GM18526 (cell line): ENCODE measurements at regions not wholly inside any gene's neighbourhood (a gene's known extent, or its start where the extent isn't known, plus 50 kb on each side); places are given as distances from the start of the nearest gene placed in this dataset.

Experiments
- POLR2A ChIP-seq: IDR thresholded peaks from 3 replicates; pipeline ENCODE4 v1.6.1; 2011; ENCODE audit not compliant: insufficient read length; ENCODE audit errors: extremely low read depth

DNA sequence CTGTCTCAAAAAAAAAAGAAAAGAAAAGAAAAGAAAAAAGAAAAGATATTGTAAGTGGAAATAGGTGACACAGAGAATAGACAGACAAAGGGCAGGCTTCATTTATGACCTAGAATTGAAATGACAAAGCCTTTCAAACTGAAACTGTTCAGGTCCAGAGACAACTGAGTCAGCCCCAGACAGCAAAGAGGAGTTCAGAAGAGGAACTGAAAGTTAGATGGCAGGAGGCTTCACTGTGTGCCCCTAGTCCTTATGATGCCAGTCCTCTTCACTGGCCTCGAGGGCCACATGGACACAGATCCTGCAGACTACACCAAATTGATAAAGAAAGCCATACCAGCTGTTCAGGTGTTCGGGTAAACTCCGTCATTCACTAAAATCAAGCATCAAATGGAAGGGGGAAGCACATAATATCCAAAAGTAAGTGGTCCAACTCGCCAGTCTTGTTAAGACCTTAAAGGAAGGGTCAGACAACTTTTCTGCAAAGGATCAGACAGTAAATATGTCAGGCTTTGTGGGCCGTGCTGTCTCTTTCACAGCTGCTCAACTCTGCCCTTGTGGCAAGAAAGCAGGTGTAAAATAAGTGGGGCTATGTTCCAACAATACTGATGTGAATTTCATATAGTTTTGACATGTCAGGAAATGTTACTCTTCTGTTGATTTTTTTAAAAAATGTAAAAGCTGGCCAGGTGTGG is 231.9 kb upstream of the MGAT5 start:
- no peak for TF ChIP-seq POLR2A

DNA sequence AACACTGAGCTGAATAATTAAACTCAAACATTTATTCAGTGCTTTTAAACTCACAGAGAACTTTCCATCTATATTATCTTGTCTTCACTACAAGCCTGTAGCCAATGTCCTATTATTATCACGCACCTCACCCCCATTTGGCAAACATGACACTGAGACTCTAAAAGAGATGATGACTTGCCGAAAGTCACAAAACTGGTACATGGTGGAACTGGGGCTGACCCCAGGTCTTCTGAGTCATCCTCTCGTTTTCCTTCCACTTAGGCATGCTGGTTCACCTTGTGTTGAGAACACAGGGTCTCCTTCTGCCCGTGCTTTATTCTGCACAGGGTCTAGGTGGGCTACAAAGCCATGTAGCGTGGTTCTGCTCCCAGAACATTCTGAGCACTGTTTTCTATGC is 230.0 kb upstream of the MGAT5 start:
- no peak for TF ChIP-seq POLR2A

DNA sequence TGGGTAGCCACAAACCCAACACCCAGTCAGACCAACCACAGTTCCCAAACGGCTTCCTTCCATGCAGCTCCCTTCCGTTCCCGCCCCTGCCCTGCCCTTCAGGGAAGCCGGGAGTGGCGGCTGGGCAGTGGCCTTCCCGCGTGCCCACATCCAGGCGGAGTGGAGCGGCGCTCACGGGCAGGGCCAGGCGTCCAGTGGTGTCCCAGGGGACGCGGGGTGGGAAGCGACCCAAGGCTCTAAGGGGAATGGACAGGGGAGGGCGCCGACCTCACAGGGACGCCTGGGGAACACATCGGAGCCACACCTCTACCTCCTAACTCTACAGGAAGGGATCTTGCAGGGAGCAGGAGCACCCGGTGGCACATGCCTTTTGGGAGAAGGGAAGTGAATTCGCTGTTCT is 225.9 kb upstream of the MGAT5 start:
- no peak for TF ChIP-seq POLR2A

DNA sequence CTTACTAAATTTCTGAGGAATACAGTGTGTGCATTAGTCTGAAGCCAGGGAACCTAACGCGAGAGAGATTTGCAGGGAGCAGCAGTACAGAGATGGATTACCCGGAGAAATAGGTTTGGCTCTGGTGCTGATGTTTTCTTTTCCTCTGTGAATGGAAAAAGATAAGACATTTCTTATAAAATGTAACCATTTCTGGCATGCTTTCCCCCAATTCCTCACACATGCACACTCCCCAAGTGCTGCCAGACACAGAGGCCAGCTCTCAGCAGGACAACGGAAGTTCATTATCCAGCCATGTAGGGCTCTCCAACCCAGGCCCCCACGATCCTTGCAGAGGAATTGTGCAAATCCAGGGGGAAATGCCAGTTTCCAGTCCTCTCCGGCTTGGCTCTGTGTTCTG is 224.5 kb upstream of the MGAT5 start:
- TF ChIP-seq POLR2A = no peak

DNA sequence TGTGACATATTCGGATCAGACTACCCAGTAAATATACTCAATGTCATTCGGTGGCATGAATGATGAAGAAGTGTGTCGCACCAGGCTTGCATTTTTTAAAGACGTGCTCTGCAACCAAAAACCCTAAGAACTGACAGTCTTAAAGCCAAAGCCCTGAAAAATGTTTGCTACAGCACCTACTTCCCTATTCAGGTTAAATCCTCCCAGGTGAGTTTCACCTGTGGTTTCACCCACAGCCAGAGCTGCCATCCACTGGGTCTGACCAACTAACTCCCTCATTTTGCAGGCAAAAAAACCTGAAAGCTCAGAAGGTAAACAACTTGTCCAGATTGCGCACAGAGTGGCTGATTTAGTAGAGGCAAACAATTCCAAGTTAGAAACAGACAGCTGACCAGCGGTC is 222.3 kb upstream of the MGAT5 start:
- no peak for TF ChIP-seq POLR2A

DNA sequence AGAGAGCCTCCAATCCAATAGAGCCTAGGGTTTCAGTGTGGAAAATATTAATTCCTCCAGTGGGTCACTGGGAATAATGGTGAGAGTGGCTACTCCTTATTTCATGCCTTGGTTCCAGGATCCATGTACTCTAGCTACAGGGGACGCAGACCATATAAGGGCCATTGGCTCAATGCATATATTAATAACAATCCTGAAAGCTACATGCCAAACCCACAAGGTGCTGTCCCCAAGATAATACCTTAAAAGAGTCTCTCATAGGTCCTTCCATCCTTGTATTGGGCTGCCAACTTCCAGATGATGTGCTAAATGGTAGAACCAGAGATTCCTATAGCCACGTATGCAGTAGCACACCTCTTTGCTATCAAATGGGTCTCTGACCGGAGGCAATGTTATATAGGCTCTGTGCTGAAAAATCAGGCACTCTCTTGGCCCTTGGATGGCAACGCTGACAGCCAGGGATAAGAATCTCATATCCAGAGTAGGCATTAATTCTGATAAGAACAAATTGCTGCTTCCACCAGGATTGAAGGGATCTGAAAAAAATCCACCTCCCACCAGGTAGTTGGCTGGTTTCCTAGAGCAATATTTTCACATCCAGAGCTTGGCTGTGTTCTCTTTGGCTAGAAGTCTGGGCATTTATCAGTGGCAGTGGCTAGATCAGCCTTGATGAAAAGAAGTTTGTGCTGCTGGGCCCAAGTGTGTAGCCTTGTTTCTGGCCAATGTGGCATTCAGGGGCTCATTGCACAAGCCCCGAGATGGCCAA is 218.1 kb upstream of the MGAT5 start:
- no peak for TF ChIP-seq POLR2A

DNA sequence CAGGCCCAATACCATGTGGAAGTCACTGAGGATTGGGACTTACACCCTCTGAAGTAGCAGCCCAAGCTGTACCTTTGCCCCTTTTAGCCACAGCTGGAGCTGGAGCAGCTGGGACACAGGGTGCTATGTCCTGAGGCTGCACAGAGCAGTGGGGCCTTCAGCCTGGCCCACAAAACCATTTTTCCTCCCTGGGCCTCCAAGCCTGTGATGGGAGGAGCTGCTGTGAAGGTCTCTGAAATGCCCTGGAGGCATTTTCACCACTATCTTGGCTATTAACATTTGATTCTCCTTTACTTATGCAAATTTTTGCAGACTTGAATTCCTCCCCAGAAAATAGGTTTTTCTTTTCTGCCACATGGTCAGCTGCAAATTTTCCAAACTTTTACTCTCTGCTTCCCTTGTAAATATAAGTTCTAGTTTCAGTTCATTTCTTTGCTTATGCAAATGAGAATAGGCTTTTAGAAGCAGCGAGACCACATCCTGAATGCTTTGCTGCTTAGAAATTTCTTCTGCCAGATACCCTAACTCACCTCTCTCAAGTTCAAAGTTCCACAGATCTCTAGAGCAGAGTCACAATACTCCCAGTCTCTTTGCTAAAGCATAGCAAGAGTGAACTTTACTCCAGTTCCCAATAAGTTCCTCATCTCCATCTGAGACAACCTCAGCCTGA is 213.8 kb upstream of the MGAT5 start:
- TF ChIP-seq POLR2A = no peak

DNA sequence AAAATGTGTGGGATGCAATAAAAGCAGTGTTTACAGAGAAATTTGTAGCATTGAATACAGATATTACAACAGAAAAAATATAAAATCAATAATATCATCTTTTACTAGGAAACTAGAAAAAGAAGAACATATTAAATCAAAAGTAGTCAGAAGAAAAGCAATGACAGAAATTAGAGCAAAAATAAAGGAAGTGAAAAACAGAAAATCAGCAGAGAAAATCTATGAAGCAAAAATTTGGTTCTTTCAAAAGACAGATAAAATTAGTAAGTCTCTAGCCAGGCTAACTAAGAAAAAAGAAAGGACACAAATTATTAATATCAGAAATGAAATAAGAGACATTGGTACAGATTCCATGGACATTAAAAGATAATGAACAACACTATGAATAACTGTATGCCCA is 212.0 kb upstream of the MGAT5 start:
- no peak for TF ChIP-seq POLR2A

DNA sequence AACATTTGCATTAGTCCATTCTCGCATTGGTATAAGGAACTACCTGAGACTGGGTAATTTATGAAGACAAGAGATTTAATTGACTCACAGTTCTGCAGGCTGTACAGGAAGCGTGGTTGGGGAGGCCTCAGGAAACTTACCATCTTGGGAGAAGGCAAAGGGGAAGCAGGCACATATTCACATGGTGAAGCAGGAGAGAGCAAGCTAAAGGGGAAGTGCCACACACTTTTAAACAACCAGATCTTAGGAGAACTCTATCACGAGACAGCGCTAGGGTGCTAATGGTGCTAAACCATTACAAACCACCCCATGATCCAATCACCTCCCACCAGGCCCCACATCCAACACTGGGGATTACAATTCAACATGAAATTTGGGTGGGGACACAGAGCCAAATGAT is 201.7 kb upstream of the MGAT5 start:
- no peak for TF ChIP-seq POLR2A

DNA sequence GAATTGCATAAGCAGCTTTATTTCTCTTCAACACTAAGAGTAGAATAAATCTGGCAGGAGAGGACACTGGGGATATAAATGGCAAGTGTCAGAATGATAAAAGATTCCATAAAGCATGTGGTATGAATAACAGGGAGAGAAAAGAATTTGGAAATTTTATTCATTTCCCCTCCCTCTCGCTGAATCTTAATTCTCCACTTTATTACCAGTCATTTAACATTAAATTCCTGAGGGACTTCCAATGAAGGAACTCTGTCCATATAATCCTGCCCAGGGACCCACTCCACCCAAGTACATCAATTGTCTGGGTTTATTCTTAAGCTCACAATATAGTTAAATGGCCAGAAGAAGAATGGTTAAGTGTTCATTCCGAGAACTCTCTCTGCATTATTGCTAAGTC is 197.7 kb upstream of the MGAT5 start:
- no peak for TF ChIP-seq POLR2A

DNA sequence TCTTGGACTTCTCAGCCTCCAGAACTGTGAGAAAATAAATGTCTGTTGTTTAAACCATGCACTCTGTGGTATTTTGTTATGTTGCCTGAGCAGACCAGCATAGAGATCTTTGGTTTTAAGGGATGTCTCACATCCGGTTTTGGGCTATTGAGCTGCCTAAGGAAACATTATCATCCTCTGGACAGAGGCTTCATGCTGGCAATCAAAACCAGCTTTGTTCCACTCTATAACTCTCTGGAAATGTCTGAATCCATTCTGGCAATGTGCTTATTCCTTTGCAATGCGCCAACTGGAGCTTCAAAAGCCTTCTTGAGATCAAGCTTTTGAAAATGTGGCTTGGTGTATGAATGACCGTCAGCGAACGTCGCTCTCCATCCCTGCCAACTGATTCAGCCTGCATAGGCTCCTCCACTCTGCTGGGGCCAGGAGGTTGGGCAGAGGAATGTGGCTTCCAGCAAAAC is 183.6 kb upstream of the MGAT5 start:
- no peak for TF ChIP-seq POLR2A

DNA sequence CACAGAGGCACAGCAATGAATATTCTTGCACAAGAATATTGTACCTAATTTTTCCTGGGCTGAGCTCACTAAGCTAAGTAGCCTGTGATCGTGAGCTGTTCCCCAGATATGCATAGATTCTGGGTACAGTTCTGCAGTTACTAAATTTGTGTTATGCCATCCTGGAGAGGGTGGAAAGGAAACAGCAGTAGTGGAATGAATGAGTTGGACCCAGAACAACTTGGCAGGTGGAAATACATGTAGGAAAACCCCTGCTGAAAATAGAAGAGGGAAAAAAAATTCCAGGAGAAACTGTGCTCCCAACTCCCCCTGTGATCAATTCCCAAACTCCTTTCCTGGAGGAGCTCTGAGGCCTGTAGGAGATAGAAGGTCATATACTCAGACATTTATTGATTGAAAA is 181.5 kb upstream of the MGAT5 start:
- TF ChIP-seq POLR2A = no peak

DNA sequence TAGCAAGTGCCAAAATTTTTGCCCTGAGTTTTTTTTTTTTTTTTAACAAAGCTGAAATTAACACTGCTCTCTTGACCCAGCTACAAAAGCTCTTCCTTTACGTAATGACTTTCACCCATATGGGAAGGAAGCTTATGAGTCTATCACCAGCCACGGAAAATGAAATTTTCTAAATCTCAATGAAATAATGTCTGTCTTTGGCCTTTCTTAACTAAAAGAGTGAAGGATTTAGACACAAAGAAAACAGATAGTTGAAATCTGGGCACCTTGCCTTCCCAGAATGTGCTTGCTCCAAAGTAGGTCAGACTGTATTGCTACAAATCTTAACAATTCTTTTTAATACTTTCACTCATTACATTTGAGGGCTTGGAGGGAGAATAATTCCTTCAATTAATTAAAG is 180.8 kb upstream of the MGAT5 start:
- no peak for TF ChIP-seq POLR2A

DNA sequence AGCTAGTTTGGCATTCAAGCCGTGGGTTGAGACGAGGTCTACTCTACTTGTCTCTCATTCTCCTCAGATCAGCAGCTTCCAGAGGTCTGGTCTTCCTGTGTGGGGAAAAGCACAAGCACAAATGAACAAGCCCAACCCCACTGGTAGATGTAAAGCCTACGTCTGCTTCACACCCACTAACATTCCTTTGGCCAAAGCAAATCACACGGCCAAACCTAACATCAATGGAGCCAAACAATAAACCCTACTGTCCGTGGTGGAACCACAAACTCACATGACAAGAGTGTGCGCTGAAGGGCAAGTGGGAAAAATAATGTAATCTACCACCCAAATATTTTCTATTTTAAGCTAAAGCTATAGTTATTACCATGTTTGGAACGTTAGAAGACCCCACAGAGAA is 179.3 kb upstream of the MGAT5 start:
- TF ChIP-seq POLR2A = no peak

DNA sequence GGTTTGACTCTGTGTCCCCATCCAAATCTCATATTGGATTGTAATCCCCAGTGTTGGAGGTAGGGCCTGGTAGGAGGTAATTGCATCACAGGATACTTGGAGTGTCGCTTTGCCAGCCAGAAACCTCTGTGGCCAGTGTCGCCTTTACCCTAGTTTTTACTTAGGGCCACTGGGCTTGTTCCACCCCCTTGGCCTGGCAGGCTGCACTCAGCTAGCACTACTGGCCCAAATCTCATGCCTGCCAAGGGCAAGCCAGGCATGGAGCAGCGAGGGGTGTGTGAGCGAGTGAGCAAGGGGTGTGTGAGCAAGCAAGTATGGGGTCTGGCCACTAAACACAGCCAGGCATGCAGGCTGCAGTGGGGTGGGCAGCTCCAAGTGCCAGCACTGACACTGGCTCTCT is 178.7 kb upstream of the MGAT5 start:
- no peak for TF ChIP-seq POLR2A

DNA sequence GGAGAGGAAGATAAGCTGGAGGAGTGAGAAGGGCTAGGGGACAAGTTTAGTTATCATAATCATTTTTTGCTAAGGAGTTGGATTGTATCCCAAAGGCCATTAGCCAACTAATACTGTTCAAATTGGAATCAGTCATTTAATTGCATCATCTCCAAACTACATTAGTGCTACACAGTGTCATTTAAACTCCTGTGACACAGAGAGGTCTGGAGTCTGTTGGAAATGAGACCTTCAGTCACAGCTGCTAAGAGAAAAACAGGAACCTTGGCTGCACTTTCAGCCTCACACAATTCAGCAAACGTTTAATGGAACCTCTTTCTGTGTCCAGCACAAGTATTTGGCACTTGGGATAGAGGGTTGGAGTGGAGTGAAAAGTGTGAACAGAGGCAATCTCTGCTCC is 175.5 kb upstream of the MGAT5 start:
- TF ChIP-seq POLR2A = no peak
